Activated CD4-positive, alpha-beta T cell treated with anti-CD3 and anti-CD28 coated beads, Interleukin-2, amount 50 U/mL, for 4 hours (primary cell): ENCODE measurements at regions not wholly inside any gene's neighbourhood (a gene's known extent, or its start where the extent isn't known, plus 50 kb on each side); places are given as distances from the start of the nearest gene placed in this dataset.
"Not testable (repeated sequence)": the region's sequence is repeated elsewhere in the genome, so short reads cannot be mapped to it uniquely, and the experiment has no call there.

Experiments
- DNase-seq, 2 experiments: peaks; one replicate each; pipeline ENCODE4 v3.0.0-alpha.2; 2020

DNA sequence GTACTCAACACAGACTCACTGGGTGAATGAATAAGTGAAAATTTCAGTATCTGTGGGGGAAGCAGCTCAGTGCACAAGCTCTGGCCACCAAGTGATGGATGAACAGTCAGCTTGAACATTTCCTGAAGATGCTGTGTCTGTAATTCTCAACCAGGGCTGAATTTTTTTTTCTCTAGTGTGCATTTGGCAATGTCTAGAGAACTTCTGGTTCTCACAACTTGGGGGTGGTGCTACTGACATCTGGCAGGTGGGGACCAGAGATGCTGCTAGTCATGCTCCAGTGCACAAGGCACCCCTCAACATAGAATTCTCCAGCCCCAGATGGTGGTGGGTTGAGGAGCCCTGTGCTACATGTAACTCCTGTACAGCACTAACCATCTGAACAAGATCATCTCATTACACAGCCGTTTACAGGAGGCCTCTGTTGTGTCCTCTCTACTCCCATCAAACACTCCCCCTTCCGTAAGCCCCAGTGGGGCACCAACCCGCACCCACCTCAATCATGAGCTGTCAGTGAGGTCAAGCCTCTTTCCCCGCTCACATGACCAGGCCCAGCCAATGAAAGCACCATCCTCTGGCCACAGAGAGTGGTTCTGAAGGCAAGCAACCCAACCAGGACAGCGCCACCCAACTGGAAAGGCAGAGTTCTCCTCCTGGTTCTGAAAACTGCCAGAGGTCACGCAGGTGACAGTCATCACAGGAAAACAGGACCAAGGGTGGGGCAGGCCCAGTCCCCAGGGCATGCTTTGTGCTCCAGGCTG lies 103.9 kb upstream of the PMEPA1 start:
- no peak for DNase-seq

GRCh38 chr20:57812632-57813031 lies 102.8 kb upstream of the PMEPA1 start:
- not testable (repeated sequence) for DNase-seq

- DNase-seq: no peak
These were observed 101.7 kb upstream of the PMEPA1 start for GRCh38 chr20:57811374-57812020.

- DNase-seq: no peak
These were observed 100.9 kb upstream of the PMEPA1 start for GRCh38 chr20:57810511-57811373.

- DNase-seq: no peak
These were observed 99.9 kb upstream of the PMEPA1 start for GRCh38 chr20:57809661-57810172.

GRCh38 chr20:57809149-57809548 lies 99.3 kb upstream of the PMEPA1 start:
- no peak for DNase-seq

DNA sequence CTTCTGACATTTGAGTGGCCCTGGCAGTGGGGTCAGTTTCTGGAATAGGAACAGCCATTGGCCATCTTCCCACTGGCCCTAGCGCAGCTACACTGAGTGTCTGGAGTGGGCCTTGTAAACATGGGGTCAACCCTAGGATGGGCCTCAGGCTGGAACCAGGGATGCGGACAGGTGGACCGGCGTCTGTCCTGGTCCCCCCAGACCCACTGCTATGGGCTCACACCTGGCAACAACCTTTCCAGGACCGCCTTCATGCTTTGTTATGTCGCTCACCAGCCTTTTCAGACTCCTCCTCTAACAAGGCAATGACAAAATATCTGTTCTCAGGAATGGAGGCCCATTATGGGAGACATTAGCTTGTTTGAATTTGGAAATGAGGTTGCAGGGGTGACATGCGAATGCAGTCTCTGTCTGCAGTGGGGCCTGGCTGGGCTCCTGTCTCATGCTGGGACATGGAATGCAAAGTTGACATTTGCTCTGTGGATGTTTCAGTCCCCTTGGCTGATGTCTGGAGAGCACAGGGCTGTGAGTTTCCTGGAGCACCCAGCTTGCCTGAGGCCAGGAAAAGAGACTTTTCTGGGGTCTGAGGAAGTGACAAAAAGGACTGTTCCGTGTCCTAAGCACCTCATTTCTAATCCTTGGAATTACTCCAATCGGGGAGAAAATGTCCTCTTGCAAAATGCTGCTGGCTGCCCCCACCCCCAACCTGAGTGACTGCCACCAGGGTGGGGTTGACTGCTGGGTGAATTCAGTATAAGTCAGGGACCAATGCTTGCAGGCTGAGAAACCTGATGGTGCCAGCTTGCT lies 98.7 kb upstream of the PMEPA1 start:
- no peak for DNase-seq

GRCh38 chr20:57807401-57808263 lies 97.8 kb upstream of the PMEPA1 start:
- DNase-seq: no peak

DNA sequence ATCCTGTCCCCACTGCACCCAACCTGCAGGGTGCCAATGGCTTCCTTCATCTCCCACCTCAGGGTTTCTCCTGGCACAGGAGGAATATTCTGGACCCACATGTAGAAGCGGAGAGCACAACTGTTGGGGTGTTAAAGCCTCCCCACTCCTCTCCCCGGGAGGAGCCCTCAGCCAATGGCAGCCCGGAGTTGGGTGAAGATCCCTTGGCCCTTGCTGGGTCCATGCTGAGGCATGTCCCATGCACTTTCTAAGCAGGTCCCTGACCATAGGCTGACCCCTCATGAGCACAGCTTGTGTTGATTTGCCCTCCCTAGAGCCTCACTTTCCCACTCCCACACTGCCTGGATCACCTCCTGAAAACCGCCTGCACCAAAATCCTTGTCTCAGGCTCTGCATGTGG lies 97.2 kb upstream of the PMEPA1 start:
- DNase-seq: no peak

DNA sequence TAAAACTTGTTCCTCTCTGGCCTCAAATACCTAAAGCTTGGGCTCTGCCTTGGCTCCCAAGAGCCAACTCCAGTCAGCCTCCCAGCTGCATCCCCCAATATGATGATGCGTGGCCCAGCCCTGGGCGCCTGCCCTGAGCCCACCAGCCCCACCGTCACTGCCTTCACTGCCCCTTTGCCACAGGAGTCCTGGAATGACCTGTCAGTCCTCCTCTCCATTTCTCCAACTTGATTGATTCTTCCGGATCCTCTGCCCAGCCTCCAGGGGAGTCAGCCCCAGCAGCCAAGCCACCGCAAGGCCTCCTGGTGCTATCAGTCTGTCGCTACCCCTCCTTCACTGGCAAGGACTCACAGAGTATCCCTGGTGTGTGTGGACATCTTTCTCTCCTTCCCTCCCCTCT lies 96.7 kb upstream of the PMEPA1 start:
- no peak for DNase-seq

DNA sequence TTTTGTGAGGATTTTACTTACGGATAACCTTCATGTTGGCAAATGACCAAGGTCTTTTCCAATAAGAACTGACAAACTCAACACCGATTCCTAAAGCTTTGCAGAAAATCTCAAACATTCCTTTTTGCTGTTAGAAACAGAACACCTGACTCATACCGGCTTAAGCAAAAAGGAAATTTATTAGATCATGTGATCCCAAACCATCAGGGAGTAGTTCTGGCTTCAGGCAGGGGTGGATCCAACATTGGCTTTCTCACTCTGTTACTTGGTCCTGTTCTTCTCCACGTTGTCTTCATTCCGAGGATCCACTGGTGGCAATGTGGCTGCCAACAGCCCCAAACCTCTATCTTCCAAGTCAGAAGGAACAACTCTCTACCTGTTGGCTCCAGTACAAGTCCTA lies 95.9 kb upstream of the PMEPA1 start:
- DNase-seq: no peak

DNA sequence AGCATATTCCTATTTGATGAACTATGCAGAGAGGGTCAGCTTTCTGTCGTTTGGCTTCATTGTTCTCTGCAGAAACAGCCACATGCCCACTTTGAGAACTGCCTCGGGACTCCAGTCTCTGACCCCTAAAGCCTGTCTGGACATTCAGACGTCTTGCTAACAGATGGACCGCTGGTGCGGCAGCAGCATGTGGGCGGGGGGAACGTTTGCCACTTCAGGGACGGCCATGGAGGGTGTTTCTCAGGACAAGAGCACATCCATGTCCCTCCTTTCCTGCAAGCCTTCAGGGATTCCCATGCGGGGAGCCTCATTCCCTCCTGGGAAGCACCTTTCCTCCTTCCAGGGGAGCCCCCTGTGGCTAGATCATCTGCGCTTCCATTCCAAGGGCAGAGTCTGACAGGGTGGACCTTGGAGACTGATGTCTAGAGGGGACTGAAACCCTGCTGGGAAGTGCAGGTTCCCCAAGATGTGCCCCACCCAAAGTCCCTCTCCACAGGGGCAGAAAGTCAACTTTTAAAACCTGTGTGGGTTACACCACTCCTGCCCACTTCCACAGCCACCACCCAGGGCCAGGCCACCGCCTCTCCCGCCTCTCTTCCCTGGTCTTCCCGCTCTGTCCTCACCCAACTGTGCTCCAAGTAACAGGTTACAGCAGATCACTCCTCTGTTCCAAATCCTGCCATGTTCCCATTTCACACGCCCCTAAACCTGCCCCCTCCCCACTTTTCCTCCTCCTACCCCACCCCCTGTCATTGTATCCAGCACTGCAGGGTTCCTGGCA lies 94.8 kb upstream of the PMEPA1 start:
- no peak for DNase-seq

- no peak for DNase-seq
These were observed 93.7 kb upstream of the PMEPA1 start for GRCh38 chr20:57803508-57804005.

DNA sequence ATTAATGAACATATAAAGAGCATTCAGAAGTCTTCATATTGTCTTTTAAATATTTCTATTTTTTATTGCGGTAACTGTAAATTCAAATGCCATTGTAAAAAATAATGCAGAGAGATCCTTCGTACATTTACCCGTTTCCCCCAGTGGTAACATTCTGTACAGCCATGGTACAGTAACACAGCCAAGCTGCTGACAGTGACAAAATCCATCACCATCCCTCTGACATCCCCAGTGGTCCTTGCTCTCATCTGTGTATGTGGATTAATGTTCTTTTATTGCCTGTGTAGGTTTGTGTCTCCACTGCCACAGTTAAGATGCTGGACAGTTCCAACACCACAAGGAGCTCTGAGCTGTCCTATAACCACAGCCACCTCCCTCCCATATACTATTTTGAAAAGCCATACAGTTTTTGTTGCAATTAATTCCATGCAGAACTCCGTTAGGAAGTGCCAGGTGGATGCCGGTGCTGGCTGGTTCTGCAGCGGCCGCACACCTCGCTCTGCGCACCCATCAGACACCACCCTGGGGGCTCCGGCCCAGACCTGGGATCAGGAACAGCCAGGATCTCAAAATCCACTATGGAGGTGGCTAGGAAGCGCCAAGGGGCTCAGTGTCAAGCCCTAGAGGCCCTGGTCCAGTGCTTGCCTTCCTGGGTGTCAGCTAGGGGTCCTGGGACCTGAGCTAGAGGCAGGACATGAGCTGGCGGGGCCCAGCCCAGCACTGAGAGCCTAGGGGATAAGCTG lies 93.1 kb upstream of the PMEPA1 start:
- no peak for DNase-seq

- DNase-seq: no peak
These were observed 91.8 kb upstream of the PMEPA1 start for GRCh38 chr20:57801581-57801980.

DNA sequence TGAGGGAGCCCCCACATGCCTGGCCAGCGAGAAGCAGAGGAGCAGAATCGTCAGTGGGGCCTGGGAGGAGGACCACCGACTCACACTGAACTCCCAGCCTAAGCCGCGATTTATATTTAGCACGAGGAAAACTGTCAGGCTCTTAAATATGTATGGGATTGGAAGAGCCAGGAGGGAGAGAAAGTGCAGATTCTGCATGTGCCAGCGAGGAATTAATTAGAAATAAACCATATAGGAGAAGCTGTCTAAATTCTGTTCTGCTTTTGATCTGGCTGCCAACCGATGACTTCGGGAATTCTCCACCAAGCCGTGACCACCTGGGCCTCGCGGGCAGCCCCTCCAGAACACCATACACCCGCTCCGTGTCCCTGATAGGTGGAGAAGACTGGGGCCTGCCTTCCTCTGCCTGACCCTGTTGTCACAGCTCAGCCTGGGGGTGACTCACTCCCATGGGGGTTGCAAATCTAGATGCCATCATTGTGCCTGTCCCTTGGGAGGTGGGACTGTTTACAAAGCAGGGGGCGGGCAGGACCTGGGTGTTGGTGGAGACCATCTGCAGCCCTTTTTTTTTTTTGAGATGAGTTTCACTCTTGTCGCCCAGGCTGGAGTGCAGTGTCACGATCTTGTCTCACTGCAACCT lies 91.1 kb upstream of the PMEPA1 start:
- DNase-seq: no peak

- no peak for DNase-seq
These were observed 87.6 kb upstream of the PMEPA1 start for GRCh38 chr20:57797401-57797800.

DNA sequence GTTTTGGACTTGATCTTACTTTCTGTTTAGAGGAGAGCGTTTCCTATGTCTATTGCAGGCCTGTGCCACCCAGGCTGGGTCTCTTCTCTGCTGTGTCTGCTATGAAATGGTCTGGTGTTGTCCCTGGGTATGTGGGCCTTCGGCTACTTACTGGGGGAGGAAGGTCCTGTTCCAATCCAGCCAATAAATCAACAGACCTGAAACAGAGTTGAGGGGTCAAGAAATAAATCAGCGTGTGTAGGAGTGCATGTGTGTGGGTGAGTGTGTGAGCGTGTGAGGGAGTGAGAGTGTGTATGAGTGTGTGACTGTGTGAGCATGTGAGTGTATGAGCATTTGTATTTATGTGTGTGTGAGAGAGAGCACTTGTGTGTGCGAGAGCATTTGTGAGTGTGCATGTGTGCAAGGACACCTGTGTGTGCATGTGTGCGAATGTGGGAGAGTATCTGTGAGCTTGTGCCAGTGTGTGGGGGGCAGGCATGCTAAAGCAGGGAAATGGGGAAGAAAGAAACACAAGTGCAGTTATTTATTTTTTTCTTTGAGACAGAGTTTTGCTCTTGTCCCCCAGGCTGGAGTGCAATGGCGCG lies 86.3 kb upstream of the PMEPA1 start:
- no peak for DNase-seq

- no peak for DNase-seq
These were observed 85.5 kb upstream of the PMEPA1 start for GRCh38 chr20:57795342-57795697.
